ENCODE measurements at regions not wholly inside any gene's neighbourhood (a gene's known extent, or its start where the extent isn't known, plus 50 kb on each side); places are given as distances from the start of the nearest gene placed in this dataset.

DNA sequence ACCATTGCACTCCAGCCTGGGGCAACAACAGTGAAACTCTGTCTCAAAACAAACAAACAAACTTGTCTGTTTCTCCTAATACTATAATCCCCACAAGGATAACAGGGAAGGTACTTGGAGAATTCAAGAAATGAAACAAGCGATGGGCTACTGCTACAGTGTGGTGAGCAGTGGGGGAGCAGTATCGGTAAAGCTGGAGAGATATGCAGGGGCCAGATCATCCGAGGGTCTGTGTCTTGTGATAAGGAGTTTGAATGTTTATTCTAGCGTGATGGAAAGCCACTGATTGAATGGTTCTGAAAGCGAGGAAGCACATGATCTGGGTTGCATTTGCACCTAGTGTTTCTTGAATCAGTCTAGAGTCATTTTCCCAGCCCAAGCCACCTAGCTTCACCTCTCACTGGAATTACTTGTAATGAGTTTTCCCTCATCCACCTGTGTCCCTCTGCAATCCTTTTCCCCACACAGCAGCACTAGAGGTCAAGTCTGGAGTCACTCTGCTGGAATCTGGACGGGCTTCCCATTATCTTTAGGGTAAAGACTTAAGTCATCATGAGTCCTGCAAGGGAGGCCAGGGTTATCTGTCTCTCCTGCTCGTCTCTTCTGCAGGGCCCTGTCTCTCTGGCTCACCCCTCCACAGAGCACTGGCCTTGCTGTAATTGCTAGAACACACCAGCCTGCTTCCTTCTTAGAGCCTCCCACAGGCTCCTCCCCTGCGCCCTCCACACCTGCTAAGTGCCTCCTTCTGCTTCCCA is 162.3 kb downstream of the KLF5 start:
- no peak for DNase-seq (ENCODE audit: low read depth in 2 of 2)

DNA sequence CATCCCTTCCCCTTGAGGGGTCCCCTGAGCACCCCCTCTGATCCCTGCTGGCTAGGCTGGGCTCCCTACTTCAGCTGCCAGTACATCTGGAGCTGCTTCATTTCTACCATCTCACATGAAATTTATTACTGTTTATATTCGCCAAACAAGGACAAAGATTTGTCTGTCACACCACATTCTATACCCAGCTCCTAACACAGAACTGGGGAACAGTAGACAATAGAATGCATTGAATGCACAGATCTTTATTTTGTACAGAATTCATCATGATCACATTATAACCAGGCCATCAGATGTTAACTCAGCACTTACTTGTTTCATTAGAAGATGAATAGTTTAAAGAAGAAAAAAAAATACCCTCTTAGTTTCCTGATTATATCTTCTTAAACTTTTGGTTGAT is 159.4 kb downstream of the KLF5 start:
- DNase-seq (ENCODE audit: low read depth in 2 of 2) = no peak

DNA sequence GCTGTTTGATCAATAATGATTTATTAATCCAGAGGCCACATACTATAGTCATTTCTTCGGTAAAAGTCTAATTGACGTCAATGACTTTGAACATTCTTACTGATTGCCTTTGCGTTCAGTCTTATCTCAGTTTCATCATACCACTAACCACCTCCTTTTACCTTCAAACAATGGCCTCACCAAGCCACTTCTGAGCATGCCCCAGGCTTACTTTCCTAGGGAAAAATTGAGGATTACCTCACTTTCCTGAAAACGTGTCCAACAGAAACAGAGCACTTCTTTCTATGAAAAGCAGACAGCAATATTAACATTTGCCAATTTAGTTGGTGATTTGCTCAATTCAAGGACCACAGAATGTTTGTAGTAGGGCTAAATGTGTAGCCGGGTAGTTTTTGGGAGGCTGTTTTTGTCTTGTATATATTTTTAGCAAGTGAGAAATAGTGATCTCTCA is 157.6 kb downstream of the KLF5 start:
- DNase-seq (ENCODE audit: low read depth in 2 of 2) = no peak

DNA sequence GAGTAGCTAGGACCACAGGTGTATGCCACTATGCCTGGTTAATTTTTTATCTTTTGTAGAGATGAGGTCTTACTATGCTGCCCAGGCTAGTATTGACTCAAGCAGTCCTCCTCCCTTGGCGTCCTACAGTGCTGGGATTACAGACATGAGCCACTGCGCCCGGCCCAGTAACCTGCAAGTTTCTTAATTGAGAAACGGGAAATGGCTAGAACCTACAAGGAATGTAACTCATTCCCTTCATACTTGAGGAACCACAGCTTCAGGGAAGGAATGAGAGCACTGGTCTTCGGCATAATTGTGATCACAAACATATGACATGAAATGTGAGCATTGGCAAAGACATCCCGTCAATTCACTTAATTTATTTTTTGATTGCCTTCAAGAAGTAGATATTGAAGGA is 157.0 kb downstream of the KLF5 start:
- no peak for DNase-seq (ENCODE audit: low read depth in 2 of 2)

DNA sequence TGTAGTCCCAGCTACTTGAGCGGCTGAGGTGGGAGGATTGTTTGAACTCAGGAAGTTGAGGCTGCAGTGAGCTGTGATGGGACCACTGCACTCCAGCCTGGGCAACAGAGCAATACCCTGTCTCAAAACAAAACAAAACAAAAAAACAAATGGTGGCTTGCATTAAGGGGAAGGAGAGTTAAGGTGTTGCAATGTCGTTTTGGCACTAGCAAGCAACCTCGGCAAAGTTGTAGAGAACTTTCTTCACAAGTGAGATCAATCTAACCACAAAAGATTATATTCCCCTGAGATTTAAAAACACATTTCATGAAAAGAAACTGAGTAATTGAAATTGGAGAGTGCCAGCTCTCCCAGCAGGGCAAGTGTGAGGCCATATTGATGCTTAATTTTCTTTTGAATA is 153.7 kb downstream of the KLF5 start:
- no peak for DNase-seq (ENCODE audit: low read depth in 2 of 2)

DNA sequence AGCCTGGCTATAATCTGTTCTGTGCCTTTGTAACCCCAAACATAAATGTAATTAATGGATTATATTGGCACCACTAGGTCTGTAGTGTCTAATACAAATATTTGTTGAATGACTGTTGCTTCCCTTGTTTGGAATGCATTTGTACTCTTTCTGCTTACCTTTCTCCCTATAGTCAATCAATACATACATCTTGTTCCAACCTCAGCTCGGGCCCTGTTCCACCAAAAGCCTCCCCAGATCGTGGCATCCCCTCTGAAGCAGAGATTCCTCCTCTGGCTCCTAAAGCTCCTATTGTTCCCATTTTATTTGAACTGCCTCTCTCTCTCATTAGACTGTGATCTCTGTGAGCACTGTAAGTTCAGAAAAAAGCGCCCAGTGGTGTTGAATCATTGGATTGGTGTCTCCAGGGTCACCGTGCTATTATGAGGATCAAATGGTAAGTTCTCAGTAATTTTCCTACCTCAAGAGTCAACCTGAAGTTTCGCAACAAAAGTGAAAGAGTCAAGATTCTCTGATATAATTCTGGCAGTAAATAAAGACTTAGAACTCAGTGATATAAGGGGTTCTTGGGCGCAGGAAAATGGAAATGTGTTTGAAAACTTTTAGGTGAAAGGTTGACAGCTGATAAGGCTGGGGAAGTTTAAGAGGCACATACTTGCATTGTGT is 151.5 kb downstream of the KLF5 start:
- no peak for DNase-seq (ENCODE audit: low read depth in 2 of 2)

DNA sequence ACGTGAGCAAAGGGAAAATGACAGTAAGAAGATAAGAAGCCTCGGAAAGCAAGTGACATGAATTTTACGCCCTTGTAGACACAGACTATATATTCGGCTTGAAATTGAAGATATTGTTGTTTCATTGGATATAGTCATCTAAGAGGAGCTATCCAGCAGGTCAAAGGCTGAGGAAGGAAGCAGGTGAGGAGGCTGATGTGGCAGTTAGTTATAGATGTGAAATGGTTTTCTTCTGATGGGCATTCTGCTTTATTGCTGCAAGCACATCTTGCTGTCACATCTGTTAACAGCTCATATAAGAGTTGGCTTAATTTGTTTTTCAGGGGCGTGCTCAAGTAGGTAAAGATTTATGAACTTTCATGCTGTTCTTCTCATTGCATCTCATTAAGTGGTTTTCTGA is 146.1 kb downstream of the KLF5 start:
- no peak for DNase-seq (ENCODE audit: low read depth in 2 of 2)

DNA sequence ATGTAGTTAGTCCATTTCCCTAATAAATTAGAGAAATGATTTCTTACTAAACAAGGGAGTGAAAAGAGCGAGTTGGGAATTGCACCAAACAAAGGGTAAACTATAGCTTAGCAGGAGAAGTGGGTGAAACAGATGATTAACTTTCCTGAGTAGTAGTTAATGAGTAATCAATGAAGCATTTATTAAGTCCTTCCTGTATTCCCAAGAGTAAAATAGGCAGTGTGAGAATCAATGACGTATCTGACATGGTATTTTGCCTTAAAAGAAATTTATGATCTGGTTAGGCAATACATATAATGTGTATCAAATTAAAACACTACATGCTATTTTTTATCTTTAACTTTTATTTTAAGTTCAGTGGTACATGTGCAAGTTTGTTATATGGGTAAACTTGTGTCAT is 142.8 kb downstream of the KLF5 start:
- no peak for DNase-seq (ENCODE audit: low read depth in 2 of 2)

DNA sequence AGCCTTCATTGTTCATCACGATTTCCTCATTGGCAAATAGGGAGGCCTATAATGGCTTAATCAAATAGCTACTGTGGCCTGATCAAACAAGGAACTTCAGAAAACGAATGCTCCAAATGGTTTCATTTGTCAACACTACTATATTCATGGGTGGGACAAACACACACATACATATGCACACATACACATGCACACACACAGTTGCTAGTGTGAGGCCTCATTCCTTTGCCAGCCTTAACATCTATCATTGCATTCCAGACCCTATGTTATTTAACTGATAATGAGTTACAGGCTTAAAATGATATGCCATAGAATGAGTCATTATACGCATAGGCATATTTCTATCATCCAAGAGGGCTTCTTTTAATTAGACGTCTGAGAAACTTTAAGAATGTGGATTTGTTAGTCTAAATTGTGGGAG is 140.2 kb downstream of the KLF5 start:
- DNase-seq (ENCODE audit: low read depth in 2 of 2) = no peak

DNA sequence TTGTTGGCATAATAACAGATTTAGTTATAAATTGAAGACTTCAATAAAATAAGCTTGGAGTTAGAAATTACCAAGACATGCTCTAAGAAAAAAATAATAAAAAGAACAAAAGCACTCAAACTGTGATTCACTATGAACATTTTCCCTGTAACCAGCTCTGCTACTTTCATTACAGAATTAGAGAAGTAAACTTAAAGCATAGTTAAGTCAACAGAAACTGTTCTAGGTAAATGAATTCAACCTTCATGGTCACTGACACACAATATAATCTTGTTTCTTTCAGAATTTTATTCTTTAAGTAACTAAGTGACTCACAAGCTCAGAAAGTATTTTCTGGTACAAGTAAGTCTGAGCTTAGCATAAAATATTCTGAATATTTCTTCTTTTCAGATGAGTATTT is 136.3 kb downstream of the KLF5 start:
- DNase-seq (ENCODE audit: low read depth in 2 of 2) = no peak

DNA sequence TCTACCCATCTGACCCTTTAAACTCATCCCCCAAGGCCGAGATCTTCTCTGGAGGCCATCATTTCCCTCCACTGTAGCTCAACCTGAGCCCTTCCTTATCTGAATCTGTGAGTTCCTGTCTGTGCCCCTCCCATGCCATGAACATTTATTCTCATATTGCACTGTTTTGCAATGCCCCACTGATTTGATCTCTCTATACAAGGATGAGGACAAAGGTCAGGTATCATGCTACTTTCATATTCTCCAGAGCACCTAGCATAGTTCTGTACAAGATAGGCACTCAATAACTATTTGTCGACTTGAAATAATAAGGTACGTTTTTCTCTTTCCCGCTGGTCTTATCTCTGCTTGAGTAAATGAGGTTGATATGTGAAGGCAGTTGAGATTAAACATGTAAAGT is 135.5 kb downstream of the KLF5 start:
- no peak for DNase-seq (ENCODE audit: low read depth in 2 of 2)

DNA sequence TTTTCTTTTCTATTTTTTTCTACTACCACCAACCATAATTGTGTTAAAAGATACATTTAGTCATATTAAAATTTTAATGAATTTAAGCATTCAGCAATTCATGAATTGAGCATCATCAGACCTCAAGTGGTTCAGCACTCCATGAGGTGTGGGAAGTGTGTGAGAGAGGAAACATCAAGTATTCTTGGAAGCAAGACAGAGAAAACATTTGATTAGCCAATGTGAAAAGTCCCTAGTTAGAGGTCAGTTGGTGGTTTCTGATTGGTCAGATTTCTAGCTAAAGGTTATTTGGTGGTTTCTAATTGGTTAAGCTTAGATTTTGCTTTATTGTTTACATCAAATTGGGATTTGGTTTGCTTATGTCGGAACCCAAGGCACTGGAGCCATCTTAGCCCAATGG is 134.7 kb downstream of the KLF5 start:
- no peak for DNase-seq (ENCODE audit: low read depth in 2 of 2)

DNA sequence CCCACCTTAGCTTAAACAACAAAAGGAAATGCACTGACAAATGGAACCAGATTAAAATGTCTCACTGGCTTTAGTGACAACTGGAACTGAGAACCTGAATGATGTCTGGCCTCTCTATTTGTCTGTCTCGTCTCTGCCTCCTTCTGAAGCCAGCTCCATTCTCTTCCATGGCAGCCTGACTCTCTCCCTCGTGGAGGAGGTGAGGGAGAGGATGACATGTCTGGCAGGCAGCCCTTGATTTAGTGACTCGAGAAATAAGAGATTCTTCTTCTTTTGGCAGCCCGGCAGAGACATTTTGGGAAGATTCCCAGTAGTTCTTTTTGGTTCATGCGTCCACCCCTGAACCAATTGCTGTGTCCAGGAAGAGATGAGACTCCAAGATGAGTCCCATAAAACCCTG is 131.7 kb downstream of the KLF5 start:
- no peak for DNase-seq (ENCODE audit: low read depth in 2 of 2)

DNA sequence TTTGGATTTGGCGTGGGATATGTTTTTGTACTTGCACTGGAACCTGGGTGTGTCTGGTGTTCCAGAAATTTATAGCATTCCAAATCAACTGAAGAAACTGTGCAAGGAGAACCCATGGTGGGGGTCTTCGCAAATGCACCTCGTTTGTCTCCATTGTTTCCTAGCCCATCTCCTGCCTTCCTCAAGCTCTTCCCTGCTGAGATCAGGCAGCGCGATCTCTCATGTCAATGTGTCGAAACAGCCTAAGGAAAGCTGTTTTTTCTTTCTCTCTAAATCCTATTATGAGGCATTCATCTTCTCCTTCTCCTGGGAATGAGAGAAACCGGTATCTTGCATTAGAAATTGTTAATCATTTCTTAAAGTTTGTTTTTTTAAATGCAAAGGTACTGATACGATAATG is 131.0 kb downstream of the KLF5 start:
- DNase-seq (ENCODE audit: low read depth in 2 of 2) = no peak

DNA sequence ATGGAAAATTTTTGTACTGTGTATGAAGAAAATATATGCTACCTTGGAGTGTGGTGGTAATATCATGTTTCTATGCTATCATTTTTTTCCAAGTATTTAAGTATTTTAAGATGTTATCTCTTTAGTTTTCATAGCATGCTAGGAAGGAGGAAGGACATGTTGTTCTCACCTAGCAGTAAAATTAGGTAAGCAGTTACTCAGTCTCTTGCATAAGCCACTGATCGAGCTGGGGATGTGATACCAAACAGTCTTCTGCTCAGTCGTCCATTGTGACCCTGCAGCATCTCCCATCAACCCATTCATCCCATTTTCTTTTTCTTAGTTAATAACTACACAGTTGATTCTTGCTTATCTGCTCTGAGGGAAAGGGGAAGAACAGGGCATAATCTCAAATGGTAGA is 130.6 kb downstream of the KLF5 start:
- DNase-seq (ENCODE audit: low read depth in 2 of 2) = no peak

DNA sequence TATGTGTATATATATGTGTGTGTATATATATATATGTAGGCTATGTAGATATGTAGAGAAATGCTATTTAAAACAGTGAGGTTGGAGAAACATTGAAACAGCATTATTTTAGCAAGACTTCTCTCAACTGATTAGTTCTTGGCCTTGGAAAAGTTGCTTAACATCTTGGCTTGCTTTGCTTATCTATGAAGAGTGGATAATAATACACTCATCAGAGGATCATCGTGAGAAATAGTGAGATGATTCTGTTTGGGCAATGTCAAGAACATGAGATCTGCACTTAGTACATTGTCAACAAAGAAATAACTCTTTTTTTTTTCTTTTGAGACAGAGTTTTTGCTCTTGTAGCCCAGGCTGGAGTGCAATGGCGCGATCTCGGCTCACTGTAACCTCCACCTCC is 128.3 kb downstream of the KLF5 start:
- DNase-seq (ENCODE audit: low read depth in 2 of 2) = no peak

DNA sequence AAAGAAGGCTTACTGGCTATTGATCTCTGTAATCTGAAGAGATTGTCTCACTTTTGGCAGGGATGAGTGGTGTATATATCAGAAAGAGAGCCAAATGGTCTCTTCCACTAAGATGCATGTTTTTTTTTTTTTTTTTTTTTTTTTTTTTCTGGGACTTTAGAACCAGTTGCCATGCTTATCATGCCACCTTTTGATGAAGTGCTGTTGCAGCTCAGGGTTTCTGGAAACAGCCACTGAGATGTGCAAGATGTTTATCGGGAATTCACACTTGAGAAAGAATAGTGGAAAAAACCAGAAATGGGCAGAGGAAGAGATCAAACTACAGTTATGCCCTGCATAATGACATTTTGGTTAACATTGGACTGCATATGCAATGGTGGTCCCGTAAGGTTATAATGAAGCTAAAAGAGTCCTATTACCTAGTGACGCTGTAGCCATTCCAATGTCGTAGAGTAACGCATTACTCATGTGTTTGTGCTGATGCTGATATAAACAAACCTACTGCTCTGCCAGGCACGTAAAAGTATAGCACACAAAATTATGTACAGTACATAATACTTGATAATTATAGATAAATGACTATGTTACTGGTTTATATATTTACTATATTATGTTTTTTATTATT is 121.0 kb downstream of the KLF5 start:
- DNase-seq (ENCODE audit: low read depth in 2 of 2) = no peak

DNA sequence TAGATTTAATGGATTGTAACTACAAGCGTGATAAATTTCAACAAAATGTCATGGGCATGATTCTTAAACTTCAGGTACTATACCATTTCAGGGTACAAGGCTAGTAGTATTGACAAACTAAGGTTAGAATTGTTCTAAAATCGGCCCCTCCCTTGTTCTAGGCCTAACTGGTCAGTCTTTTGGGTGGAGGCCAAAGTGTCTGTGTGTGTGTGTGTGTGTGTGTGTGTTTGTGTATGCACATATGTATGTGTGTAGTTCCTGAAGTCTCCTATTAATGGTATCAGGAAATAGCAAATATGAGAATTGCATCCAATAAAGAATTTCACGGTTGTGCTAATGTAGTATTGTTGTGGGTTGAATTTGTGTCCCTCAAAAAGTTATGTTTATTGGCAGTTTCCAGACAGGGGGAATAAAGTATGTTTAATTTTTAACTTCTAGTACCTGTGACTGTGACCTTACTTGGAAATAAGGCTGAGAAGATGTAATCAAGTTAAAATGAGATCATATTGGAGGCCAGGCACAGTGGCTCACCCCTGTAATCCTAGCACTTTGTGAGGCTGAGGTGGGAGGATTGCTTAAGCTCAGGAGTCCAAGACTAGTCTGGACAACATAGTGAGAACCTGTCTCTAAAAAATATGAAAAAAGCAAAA is 119.2 kb downstream of the KLF5 start:
- DNase-seq (ENCODE audit: low read depth in 2 of 2) = no peak

DNA sequence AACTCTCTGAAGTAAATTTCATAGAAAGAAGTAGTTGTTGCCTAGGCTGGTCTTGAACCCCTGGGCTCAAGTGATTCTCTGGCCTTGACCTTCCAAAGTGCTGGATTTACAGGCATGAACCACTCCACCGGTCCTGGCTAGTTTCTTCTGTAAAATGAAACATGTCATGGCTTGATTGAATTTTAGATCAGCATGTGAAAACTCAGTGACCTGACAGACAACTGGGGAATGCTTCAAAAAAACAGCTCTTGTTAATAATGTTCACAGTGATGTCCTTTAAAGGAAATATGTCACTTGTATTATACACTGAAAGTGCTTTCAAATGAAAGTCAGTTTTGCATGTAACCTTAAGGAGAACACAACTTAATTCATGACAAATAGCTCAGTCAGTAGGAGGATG is 118.2 kb downstream of the KLF5 start:
- no peak for DNase-seq (ENCODE audit: low read depth in 2 of 2)

DNA sequence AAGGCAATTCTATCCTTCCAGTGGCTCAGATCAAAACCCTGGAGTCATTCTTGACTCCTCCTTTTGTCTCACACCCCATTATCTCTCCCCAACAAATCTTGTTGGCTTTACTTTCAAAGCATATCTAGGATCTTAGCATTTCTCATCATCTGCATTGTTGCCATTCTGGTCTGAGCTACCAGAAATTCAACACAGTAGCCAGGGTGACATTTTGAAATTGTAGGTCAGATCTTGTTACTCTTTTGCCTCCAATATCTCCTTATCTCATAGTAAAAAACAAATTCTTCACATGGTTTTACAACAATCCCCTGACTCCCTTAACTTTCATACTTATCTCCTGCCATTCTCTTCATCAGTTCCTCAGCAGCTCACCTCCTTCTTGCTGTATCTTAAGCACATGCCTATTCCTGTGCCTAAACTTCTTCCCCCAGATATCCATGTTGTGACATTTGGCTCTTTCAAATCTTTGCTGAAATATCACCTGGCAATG is 115.8 kb downstream of the KLF5 start:
- DNase-seq (ENCODE audit: low read depth in 2 of 2) = no peak

DNA sequence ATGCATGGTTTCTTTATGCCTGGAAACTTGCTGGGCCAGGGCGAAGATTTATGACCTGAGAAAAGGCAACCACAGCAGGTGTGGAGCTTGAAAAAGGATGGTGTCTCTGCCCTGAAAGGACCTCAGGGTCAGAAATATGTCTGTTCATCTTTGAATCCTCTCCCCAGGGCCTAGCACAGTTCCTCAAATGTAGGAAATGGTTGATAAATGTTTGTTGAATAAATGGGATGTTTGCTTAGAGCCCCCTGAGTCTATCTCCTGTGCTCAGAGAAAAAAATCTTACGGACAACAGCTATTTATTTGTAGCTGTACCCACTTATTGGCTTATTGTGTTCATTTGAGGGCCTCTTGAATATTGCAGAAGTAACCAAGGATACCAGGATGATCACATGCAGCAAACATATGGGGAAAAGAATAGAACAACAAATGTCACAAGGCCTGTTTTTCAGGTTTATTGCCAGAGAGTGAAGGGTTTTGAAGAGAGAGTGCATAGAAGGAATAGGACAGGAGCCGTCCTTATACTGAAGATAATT is 114.5 kb downstream of the KLF5 start:
- DNase-seq (ENCODE audit: low read depth in 2 of 2) = no peak

DNA sequence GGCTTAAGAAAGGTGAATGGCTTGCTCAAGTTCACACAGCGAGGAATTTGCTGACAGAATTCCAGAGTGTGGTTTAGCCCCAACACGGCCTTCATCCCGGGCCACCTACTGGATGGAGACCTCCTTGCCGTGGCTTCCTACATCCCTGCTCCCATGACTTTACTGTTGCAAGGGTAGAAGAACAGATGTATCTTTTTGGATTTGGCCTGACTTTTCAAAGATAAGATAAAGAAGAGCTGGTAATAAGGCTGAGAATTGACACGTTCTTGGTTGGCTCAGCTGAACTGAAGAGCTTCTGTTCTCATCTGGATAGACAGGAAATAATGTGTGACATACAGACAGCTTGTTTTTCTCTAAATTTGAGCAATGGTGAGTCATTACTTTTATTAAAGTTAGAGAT is 113.1 kb downstream of the KLF5 start:
- no peak for DNase-seq (ENCODE audit: low read depth in 2 of 2)

All from stimulated activated CD8-positive, alpha-beta memory T cell treated with anti-CD3 and anti-CD28 coated beads, Interleukin-7, amount 100 ng/mL, for 1 hour (primary cell).